LNCaP clone FGC (cell line): ENCODE measurements at regions not wholly inside any gene's neighbourhood (a gene's known extent, or its start where the extent isn't known, plus 50 kb on each side); places are given as distances from the start of the nearest gene placed in this dataset.

ENCODE experiments used
- DNase-seq: peaks from one replicate; pipeline ENCODE4 v3.0.0-alpha.2; 2011; ENCODE audit warnings: low read depth
- H3K4me3 ChIP-seq: 2 replicates; pipeline ENCODE4 v1.5.1; 2011; ENCODE audit warnings: mild to moderate bottlenecking, low read depth, low read length, control low read depth
- TF ChIP-seq, protein P1 (sequence below): IDR thresholded peaks from 2 replicates; pipeline ENCODE4 v1.5.1; 2012; ENCODE audit warnings: mild to moderate bottlenecking; ENCODE audit not compliant: control insufficient read depth, insufficient read depth; ENCODE audit errors: extremely low read depth

DNA sequence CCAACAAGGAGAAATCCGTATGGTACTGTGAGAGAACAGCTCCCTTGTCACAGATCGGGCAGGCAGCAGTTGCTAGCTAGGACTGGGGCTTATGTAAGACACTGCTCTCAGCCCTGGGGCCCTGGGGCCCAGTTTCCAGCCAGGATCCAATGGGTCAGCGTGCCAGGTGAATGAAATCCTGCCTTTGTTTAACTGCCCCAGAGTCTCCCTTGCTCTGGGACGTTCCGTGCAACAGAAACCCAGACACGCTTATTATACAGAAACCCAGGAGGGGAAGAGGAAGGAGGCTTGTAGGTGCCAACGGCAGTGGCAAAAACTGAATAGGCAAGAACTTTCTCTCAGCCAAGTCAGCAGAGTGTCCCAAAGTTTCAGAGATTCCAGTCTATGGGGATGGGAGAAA, 110.6 kb downstream of the DIO2 start:
- no peak for DNase-seq
- TF ChIP-seq, protein P1, sequence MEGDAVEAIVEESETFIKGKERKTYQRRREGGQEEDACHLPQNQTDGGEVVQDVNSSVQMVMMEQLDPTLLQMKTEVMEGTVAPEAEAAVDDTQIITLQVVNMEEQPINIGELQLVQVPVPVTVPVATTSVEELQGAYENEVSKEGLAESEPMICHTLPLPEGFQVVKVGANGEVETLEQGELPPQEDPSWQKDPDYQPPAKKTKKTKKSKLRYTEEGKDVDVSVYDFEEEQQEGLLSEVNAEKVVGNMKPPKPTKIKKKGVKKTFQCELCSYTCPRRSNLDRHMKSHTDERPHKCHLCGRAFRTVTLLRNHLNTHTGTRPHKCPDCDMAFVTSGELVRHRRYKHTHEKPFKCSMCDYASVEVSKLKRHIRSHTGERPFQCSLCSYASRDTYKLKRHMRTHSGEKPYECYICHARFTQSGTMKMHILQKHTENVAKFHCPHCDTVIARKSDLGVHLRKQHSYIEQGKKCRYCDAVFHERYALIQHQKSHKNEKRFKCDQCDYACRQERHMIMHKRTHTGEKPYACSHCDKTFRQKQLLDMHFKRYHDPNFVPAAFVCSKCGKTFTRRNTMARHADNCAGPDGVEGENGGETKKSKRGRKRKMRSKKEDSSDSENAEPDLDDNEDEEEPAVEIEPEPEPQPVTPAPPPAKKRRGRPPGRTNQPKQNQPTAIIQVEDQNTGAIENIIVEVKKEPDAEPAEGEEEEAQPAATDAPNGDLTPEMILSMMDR: no peak
- no peak overlapping the region for H3K4me3 ChIP-seq

- no peak for DNase-seq
- TF ChIP-seq, protein P1: no peak
- no peak overlapping the region for H3K4me3 ChIP-seq
Measured at GRCh38 chr14:80095623-80096022, 115.7 kb downstream of the DIO2 start.

DNA sequence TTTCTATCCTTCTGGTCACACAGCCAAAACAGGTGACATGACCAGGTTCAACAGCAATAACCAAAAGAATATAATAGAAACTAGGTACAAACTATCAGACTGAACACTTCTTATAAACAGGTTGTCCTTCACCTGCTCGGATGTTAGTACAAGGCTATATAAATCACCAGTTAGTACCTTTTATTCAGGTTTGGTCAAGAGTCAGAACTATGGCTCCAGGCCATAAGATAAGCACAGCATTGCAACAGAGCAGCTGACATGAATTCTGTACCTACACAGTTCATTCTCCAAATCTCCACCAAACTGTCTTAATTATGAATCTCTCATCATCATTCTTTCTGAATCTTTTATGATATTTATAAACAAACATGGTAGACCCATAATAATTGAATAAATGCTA, 123.9 kb downstream of the DIO2 start:
- TF ChIP-seq, protein P1: no peak
- DNase-seq: no peak

GRCh38 chr14:80084196-80084595, 127.1 kb downstream of the DIO2 start:
- TF ChIP-seq, protein P1: no peak
- H3K4me3 ChIP-seq: no peak overlapping the region
- DNase-seq: no peak

More for the DNA sequence above, 123.9 kb downstream of the DIO2 start:
- H3K4me3 ChIP-seq: no peak overlapping the region

- DNase-seq: no peak
- TF ChIP-seq, protein P1: no peak
- no peak overlapping the region for H3K4me3 ChIP-seq
Measured at GRCh38 chr14:80080601-80081000, 130.7 kb downstream of the DIO2 start.

DNA sequence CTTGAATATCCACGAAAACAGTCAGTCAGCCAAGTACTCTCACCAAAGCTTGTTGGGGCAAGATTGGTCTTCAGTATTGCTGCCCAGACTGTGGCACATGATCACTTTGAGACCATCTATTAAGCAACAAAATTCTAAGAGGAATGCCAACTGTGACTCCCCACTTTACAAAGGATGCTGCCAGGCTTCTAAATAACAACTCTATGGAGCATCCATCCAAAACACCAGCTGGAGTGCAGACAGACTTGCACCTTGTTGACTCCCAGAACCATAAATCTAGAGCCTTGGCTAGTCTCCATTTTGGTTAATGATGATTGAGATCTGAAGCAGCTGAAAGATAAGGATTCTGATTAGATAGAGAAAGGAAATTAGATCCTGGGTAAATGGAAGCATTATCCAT, 132.8 kb downstream of the DIO2 start:
- DNase-seq: no peak
- TF ChIP-seq, protein P1: no peak
- H3K4me3 ChIP-seq: no peak overlapping the region

DNA sequence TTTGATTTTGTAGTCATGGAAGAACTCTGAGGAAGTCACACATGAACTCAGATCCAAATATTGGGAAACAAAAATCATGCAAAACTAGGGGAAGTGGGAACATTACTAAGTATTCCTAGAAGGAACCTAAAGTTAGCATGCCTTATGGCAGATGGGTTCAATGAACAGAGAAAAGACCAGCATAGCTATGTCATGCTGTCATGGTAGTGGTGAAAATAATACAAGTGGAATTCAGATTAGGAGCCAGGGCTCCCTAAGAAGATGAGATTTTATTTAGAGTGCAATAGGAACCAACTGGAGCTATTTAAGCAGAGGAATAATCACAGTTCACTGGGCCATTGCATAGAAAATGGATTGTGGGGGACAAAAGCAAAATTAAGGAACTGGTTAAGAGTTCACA, 134.0 kb downstream of the DIO2 start:
- TF ChIP-seq, protein P1: no peak
- DNase-seq: no peak
- H3K4me3 ChIP-seq: no peak overlapping the region
